Upper lobe of left lung (tissue), 4 donors: ENCODE measurements at regions not wholly inside any gene's neighbourhood (a gene's known extent, or its start where the extent isn't known, plus 50 kb on each side); places are given as distances from the start of the nearest gene placed in this dataset.

Experiments used
- CTCF ChIP-seq, 6 experiments: fragments of 450-650 bp in 4 of 6; fragments of 200-600 bp in 2 of 6; sonication (generic) in 2 of 6; IDR thresholded peaks; one replicate each; pipeline ENCODE4 v1.5.1; 2016 to 2019; ENCODE audit warnings: antibody characterized with exemption in 6 of 6
- EP300 ChIP-seq, 4 donors: sonication (generic); formaldehyde crosslinking; IDR thresholded peaks; one replicate each; pipeline ENCODE4 v1.5.1; 2017; ENCODE audit warnings: antibody characterized with exemption in 4 of 4, control low read depth in 2 of 4
- POLR2A ChIP-seq, 4 donors: fragments of 450-650 bp; IDR thresholded peaks; one replicate each; pipeline ENCODE4 v1.5.1; 2016 to 2017; ENCODE audit warnings: antibody characterized with exemption in 4 of 4, mild to moderate bottlenecking in 2 of 4

- no peak for TF ChIP-seq EP300 (IDR thresholded peaks at IDR 0.05)
- no peak for TF ChIP-seq POLR2A (IDR thresholded peaks at IDR 0.05)
- no peak for TF ChIP-seq CTCF (IDR thresholded peaks at IDR 0.05)
Observed at GRCh38 chr1:81470275-81470674, 330.5 kb upstream of the ADGRL2 start.
